ENCODE measurements at regions not wholly inside any gene's neighbourhood (a gene's known extent, or its start where the extent isn't known, plus 50 kb on each side); places are given as distances from the start of the nearest gene placed in this dataset.

- H3K27ac ChIP-seq: no peak overlapping the region
- TF ChIP-seq CTCF (conservative IDR thresholded peaks at IDR 0.05): no peak
Observed at GRCh38 chr9:107080130-107080529, 202.9 kb upstream of the RAD23B start.

GRCh38 chr9:107086460-107086859 lies 196.6 kb upstream of the RAD23B start:
- no peak for TF ChIP-seq CTCF (conservative IDR thresholded peaks at IDR 0.05)

GRCh38 chr9:107087222-107087621 lies 195.9 kb upstream of the RAD23B start:
- no peak for TF ChIP-seq CTCF (conservative IDR thresholded peaks at IDR 0.05)
- H3K27ac ChIP-seq: no peak overlapping the region

More at GRCh38 chr9:107086460-107086859, 196.6 kb upstream of the RAD23B start:
- H3K27ac ChIP-seq: no peak overlapping the region

- no peak for TF ChIP-seq CTCF (conservative IDR thresholded peaks at IDR 0.05)
- H3K27ac ChIP-seq: no peak overlapping the region
Observed at GRCh38 chr9:107090218-107090617, 192.9 kb upstream of the RAD23B start.

GRCh38 chr9:107093365-107094060 lies 189.6 kb upstream of the RAD23B start:
- no peak for TF ChIP-seq CTCF (conservative IDR thresholded peaks at IDR 0.05)
- H3K27ac ChIP-seq: no peak overlapping the region

- TF ChIP-seq CTCF (conservative IDR thresholded peaks at IDR 0.05): no peak
- no peak overlapping the region for H3K27ac ChIP-seq
Observed at GRCh38 chr9:107094370-107094769, 188.7 kb upstream of the RAD23B start.

GRCh38 chr9:107100591-107100990 lies 182.5 kb upstream of the RAD23B start:
- H3K27ac ChIP-seq: no peak overlapping the region
- no peak for TF ChIP-seq CTCF (conservative IDR thresholded peaks at IDR 0.05)

Data from VCaP (cell line).